Large intestine (tissue), 3 donors: ENCODE measurements at regions not wholly inside any gene's neighbourhood (a gene's known extent, or its start where the extent isn't known, plus 50 kb on each side); places are given as distances from the start of the nearest gene placed in this dataset.

Source experiments
- DNase-seq, 2 donors: peaks; one replicate each; pipeline versions ENCODE4 v3.0.0 to v3.0.0-alpha.2; 2013
- H3K27ac ChIP-seq: one replicate; pipeline ENCODE4 v1.5.1; 2013; ENCODE audit warnings: low read length
- H3K27me3 ChIP-seq: 2 replicates; pipeline ENCODE4 v1.6.1; 2013; ENCODE audit warnings: low read length; ENCODE audit not compliant: control insufficient read depth, insufficient read depth
- H3K36me3 ChIP-seq: 2 replicates; pipeline ENCODE4 v1.6.1; 2013; ENCODE audit warnings: low read length; ENCODE audit not compliant: control insufficient read depth, insufficient read depth
- H3K4me1 ChIP-seq: one replicate; pipeline ENCODE4 v1.6.1; 2013; ENCODE audit warnings: low read length; ENCODE audit not compliant: control insufficient read depth, insufficient read depth
- H3K4me3 ChIP-seq: one replicate; pipeline ENCODE4 v1.5.1; 2013; ENCODE audit warnings: low read length
- H3K9me3 ChIP-seq: one replicate; pipeline ENCODE4 v1.6.1; 2013; ENCODE audit warnings: mild to moderate bottlenecking, low read depth, low read length, moderate library complexity; ENCODE audit not compliant: control insufficient read depth
- WGBS: methylation state at CpG from one replicate; pipeline ENCODE4 v1.1.5; 2013; ENCODE audit warnings: low lambda C conversion rate; ENCODE audit not compliant: insufficient coverage; 5-methylcytosine and 5-hydroxymethylcytosine counted together

- no peak overlapping the region for H3K4me3 ChIP-seq
- no peaks in the 10 kb centered on the region for H3K4me1 ChIP-seq
- H3K27me3 ChIP-seq = no peaks in the 10 kb centered on the region
- H3K27ac ChIP-seq = no peak overlapping the region
- H3K36me3 ChIP-seq = no peaks in the 10 kb centered on the region
- no peak for DNase-seq
- no peaks in the 10 kb centered on the region for H3K9me3 ChIP-seq
Observed at GRCh38 chr3:68403741-68404140, 528.6 kb downstream of the TAFA4 start.

- no peaks in the 10 kb centered on the region for H3K27me3 ChIP-seq
- no peak for DNase-seq
- H3K36me3 ChIP-seq = no peaks in the 10 kb centered on the region
- H3K27ac ChIP-seq = no peak overlapping the region
- 80% methylated on average over 1 of the region's 6 CpGs for WGBS
- H3K4me3 ChIP-seq = no peak overlapping the region
- H3K9me3 ChIP-seq = no peaks in the 10 kb centered on the region
- no peaks in the 10 kb centered on the region for H3K4me1 ChIP-seq
Observed at GRCh38 chr3:68402235-68402918, 530.0 kb downstream of the TAFA4 start.

- Histone ChIP-seq H3K4me3 (no peak overlapping the region), H3K36me3 (no peaks in the 10 kb centered on the region), H3K4me1 (no peaks in the 10 kb centered on the region), H3K27me3 (no peaks in the 10 kb centered on the region), H3K9me3 (no peaks in the 10 kb centered on the region), H3K27ac (no peak overlapping the region)
- no peak for DNase-seq
- WGBS = 67% methylated on average over 2 of the region's 8 CpGs
Observed at GRCh38 chr3:68378631-68379030, 553.7 kb downstream of the TAFA4 start.

- no peak overlapping the region for H3K27ac ChIP-seq
- H3K4me3 ChIP-seq = no peak overlapping the region
- no peaks in the 10 kb centered on the region for H3K27me3 ChIP-seq
- WGBS = no CpG with 5 or more reads among the region's 3 CpGs
- no peaks in the 10 kb centered on the region for H3K9me3 ChIP-seq
- H3K4me1 ChIP-seq = no peaks in the 10 kb centered on the region
- no peak for DNase-seq
- H3K36me3 ChIP-seq = no peaks in the 10 kb centered on the region
Observed at GRCh38 chr3:68373727-68374126, 558.6 kb downstream of the TAFA4 start.

GRCh38 chr3:68363796-68364195 lies 568.6 kb downstream of the TAFA4 start:
- WGBS = no CpG with 5 or more reads among the region's 3 CpGs
- H3K36me3 ChIP-seq = no peaks in the 10 kb centered on the region
- DNase-seq = no peak
- H3K27me3 ChIP-seq = no peaks in the 10 kb centered on the region
- no peaks in the 10 kb centered on the region for H3K4me1 ChIP-seq
- no peaks in the 10 kb centered on the region for H3K9me3 ChIP-seq
- H3K4me3 ChIP-seq = no peak overlapping the region
- H3K27ac ChIP-seq = no peak overlapping the region

GRCh38 chr3:68360492-68360891 lies 571.9 kb downstream of the TAFA4 start:
- H3K36me3 ChIP-seq = no peaks in the 10 kb centered on the region
- WGBS = no CpG with 5 or more reads among the region's 2 CpGs
- H3K4me1 ChIP-seq = no peaks in the 10 kb centered on the region
- no peaks in the 10 kb centered on the region for H3K27me3 ChIP-seq
- DNase-seq = no peak
- H3K27ac ChIP-seq = no peak overlapping the region
- no peaks in the 10 kb centered on the region for H3K9me3 ChIP-seq
- no peak overlapping the region for H3K4me3 ChIP-seq

GRCh38 chr3:68345781-68346180 lies 586.6 kb downstream of the TAFA4 start:
- Histone ChIP-seq H3K27ac (no peak overlapping the region), H3K27me3 (no peaks in the 10 kb centered on the region), H3K9me3 (no peaks in the 10 kb centered on the region), H3K36me3 (no peaks in the 10 kb centered on the region), H3K4me1 (no peaks in the 10 kb centered on the region), H3K4me3 (no peak overlapping the region)
- WGBS = 80% methylated on average over 1 of the region's 2 CpGs
- no peak for DNase-seq

GRCh38 chr3:68342426-68342825 lies 589.9 kb downstream of the TAFA4 start:
- Histone ChIP-seq H3K4me3 (no peak overlapping the region), H3K27ac (no peak overlapping the region), H3K4me1 (no peaks in the 10 kb centered on the region), H3K36me3 (no peaks in the 10 kb centered on the region), H3K27me3 (no peaks in the 10 kb centered on the region), H3K9me3 (no peaks in the 10 kb centered on the region)
- DNase-seq = no peak
- 80% methylated on average over 2 of the region's 5 CpGs for WGBS

GRCh38 chr3:68336042-68336441 lies 596.3 kb downstream of the TAFA4 start:
- no peak overlapping the region for H3K27ac ChIP-seq
- no peak overlapping the region for H3K4me3 ChIP-seq
- H3K9me3 ChIP-seq = no peaks in the 10 kb centered on the region
- no peaks in the 10 kb centered on the region for H3K4me1 ChIP-seq
- no peak for DNase-seq
- no peaks in the 10 kb centered on the region for H3K27me3 ChIP-seq
- no peaks in the 10 kb centered on the region for H3K36me3 ChIP-seq
- no CpG with 5 or more reads among the region's 1 CpG for WGBS

GRCh38 chr3:68334367-68334986 lies 597.9 kb downstream of the TAFA4 start:
- Histone ChIP-seq H3K4me1 (no peaks in the 10 kb centered on the region), H3K36me3 (no peaks in the 10 kb centered on the region), H3K27me3 (no peaks in the 10 kb centered on the region), H3K4me3 (no peak overlapping the region), H3K27ac (no peak overlapping the region), H3K9me3 (no peaks in the 10 kb centered on the region)
- DNase-seq = no peak
- WGBS = no CpG with 5 or more reads among the region's 4 CpGs

- Histone ChIP-seq H3K4me3 (no peak overlapping the region), H3K9me3 (no peaks in the 10 kb centered on the region), H3K4me1 (no peaks in the 10 kb centered on the region), H3K27me3 (no peaks in the 10 kb centered on the region), H3K27ac (no peak overlapping the region), H3K36me3 (no peaks in the 10 kb centered on the region)
- 86% methylated on average over 1 of the region's 3 CpGs for WGBS
- no peak for DNase-seq
Observed at GRCh38 chr3:68328049-68328448, 604.3 kb downstream of the TAFA4 start.
